Adrenal gland (tissue), 9 donors: ENCODE measurements at regions not wholly inside any gene's neighbourhood (a gene's known extent, or its start where the extent isn't known, plus 50 kb on each side); places are given as distances from the start of the nearest gene placed in this dataset.
"Not testable (repeated sequence)": the region's sequence is repeated elsewhere in the genome, so short reads cannot be mapped to it uniquely, and the experiment has no call there.

ENCODE experiments used
- DNase-seq, 7 donors: peaks; one replicate each; pipeline ENCODE4 v3.0.0-alpha.2; 2019 to 2020
- H3K27ac ChIP-seq, 5 donors: fragments of 200-600 bp; sonication (generic) in 4 of 5; 1 replicate in 3 of 5; 2 replicates in 2 of 5; pipeline versions ENCODE4 v1.5.1 to v1.8.0; 2016 to 2020; ENCODE audit warnings: mild to moderate bottlenecking in 1 of 5
- H3K27me3 ChIP-seq: fragments of 200-600 bp; 2 replicates; pipeline ENCODE4 v1.8.0; 2021
- H3K36me3 ChIP-seq, 2 donors: fragments of 200-600 bp; replicated peaks in 1 of 2; 1 replicate in 1 of 2; 2 replicates in 1 of 2; pipeline versions ENCODE4 v1.5.1 to v1.8.0; 2018 to 2022
- H3K4me1 ChIP-seq, 2 donors: fragments of 200-600 bp; replicated peaks in 1 of 2; 1 replicate in 1 of 2; 2 replicates in 1 of 2; pipeline versions ENCODE4 v1.5.1 to v1.8.0; 2018 to 2021
- H3K4me3 ChIP-seq, 4 donors: fragments of 200-600 bp; sonication (generic) in 3 of 4; one replicate each; pipeline ENCODE4 v1.5.1; 2016 to 2018
- H3K9me3 ChIP-seq, 3 donors: fragments of 200-600 bp; sonication (generic) in 1 of 3; replicated peaks in 1 of 3; 1 replicate in 2 of 3; 2 replicates in 1 of 3; pipeline versions ENCODE4 v1.5.1 to v1.8.0; 2016 to 2021
- POLR2A ChIP-seq, 2 donors: fragments of 450-650 bp; IDR thresholded peaks; one replicate each; pipeline ENCODE4 v1.6.1; 2017; ENCODE audit warnings: antibody characterized with exemption in 2 of 2, mild to moderate bottlenecking in 2 of 2, moderate library complexity in 1 of 2
- WGBS, 4 donors: extraction: QIAGEN DNeasy Blood & Tissue Kit in 2 of 4; methylation state at CpG; one replicate each; pipeline versions ENCODE4 v1.1.5 to v1.1.7; 2013 to 2017; 5-methylcytosine and 5-hydroxymethylcytosine counted together
- intact Hi-C, 2 donors: fragments of 100-400 bp; cut with DNase I; formaldehyde crosslinking; loops; one replicate each; pipeline versions ENCODE4 v1.14.1 to v1.15.0; 2022 to 2023
- TF ChIP-seq, protein P1 (sequence below), 6 experiments: fragments of 450-650 bp in 4 of 6; fragments of 200-600 bp in 2 of 6; sonication (generic) in 1 of 6; IDR thresholded peaks; 1 replicate in 5 of 6; 2 replicates in 1 of 6; pipeline versions ENCODE4 v1.5.1 to v1.8.0; 2016 to 2021; ENCODE audit warnings: antibody characterized with exemption in 6 of 6, mild to moderate bottlenecking in 2 of 6, moderate library complexity in 1 of 6
- donor health status: healthy with polysubstance abuse.
- donor health status: Bipolar disorder and iron deficiency.
- donor health status: DM: yes; HTN: yes; CAD: no.
- donor health status: DM: no; HTN: no; CAD: no.
- donor health status: DM: no; HTN: no; CAD: no.

DNA sequence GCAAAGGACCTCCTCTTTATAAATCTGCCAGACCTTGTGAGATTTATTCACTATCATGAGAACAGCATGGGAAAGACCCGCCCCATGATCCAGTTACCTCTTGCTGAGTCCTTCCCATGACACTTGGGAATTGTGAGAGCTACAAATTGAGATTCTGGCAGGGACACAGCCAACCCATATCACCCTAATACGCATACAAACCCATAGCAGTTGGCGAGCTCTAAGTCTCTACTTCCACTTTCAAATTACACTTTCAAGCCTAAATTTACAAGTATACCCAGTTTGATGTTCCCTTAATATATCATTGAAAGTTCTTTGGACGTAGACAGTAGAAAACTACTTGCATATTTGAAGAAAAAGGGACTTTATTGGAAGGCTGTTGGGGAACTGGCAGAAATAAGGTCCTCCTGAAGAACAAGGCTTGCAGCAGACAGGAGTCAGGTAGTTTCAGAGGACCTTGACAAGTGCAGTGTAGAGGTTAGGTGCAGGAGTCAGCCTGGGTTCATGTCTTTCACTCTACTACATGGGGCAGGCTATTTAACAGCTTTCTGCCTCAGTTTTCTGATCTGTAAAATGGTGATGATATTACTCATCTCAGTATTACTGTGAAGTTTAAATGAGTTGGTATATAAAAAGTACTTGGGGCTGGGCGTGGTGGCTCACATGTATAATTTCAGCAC lies 107.9 kb upstream of the EEF2KMT start:
- no peak for DNase-seq
- no peak for TF ChIP-seq POLR2A (IDR thresholded peaks at IDR 0.05)
- TF ChIP-seq, protein P1, sequence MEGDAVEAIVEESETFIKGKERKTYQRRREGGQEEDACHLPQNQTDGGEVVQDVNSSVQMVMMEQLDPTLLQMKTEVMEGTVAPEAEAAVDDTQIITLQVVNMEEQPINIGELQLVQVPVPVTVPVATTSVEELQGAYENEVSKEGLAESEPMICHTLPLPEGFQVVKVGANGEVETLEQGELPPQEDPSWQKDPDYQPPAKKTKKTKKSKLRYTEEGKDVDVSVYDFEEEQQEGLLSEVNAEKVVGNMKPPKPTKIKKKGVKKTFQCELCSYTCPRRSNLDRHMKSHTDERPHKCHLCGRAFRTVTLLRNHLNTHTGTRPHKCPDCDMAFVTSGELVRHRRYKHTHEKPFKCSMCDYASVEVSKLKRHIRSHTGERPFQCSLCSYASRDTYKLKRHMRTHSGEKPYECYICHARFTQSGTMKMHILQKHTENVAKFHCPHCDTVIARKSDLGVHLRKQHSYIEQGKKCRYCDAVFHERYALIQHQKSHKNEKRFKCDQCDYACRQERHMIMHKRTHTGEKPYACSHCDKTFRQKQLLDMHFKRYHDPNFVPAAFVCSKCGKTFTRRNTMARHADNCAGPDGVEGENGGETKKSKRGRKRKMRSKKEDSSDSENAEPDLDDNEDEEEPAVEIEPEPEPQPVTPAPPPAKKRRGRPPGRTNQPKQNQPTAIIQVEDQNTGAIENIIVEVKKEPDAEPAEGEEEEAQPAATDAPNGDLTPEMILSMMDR (IDR thresholded peaks at IDR 0.05), result no peak
- 64 to 69% (median 66%) methylated on average over 5 of the region's 5 CpGs for WGBS, 4 donors
- H3K27me3 ChIP-seq, result no peaks in the 10 kb centered on the region
- H3K4me3 ChIP-seq, result no peak overlapping the region
- H3K27ac ChIP-seq, result no peak overlapping the region
- H3K4me1 ChIP-seq, result no peaks in the 10 kb centered on the region
- intact Hi-C loops, result no loop called here
- no peaks in the 10 kb centered on the region for H3K36me3 ChIP-seq
- no peaks in the 10 kb centered on the region for H3K9me3 ChIP-seq

DNA sequence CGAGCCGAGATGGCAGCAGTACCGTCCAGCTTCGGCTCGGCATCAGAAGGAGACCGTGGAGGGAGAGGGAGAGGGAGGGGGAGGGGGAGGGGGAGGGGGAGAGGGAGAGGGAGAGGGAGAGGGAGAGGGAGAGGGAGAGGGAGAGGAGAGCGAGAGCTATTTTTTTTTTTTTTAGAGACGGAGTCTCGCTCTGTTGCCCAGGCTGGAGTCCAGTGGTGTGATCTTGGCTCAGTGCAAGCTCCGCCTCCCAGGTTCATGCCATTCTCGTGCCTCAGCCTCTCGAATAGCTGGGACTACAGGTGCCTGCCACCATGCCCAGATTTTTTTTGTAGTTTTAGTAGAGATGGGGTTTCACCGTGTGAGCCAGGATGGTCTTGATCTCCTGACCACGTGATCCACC lies 106.1 kb upstream of the EEF2KMT start:
- H3K27ac ChIP-seq, H3K36me3 ChIP-seq, H3K9me3 ChIP-seq, H3K4me3 ChIP-seq, H3K27me3 ChIP-seq, intact Hi-C loops, DNase-seq, H3K4me1 ChIP-seq: not testable (repeated sequence)
- WGBS, 4 donors, result 84 to 97% (median 91%) methylated on average over 5 to 14 of the region's 14 CpGs

DNA sequence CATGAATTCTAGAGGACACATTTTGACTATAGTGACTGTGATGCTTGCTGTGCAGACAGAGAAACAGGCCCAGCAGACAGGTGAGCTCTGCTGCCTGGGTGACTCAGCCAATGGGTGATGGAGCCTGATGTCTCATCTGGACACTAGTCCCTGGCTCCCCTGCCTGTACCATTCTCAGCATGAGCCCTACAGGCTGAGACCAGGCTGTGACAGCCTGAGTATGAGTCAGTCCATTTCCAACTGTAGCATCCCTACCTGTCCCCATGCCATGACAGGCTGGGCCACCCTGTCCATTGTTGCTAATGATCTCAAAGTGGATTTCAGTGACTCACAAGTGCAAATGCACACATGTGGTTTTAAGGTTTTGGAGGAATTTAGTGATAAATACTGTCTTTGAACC lies 102.5 kb upstream of the EEF2KMT start:
- Histone ChIP-seq H3K4me3 (no peak overlapping the region), H3K27ac (no peak overlapping the region), H3K4me1 (no peaks in the 10 kb centered on the region), H3K36me3 (no peaks in the 10 kb centered on the region), H3K27me3 (no peaks in the 10 kb centered on the region), H3K9me3 (no peaks in the 10 kb centered on the region)
- no peak for TF ChIP-seq POLR2A (IDR thresholded peaks at IDR 0.05)
- TF ChIP-seq, protein P1 (IDR thresholded peaks at IDR 0.05), result no peak
- intact Hi-C loops, result no loop called here
- DNase-seq, result no peak

DNA sequence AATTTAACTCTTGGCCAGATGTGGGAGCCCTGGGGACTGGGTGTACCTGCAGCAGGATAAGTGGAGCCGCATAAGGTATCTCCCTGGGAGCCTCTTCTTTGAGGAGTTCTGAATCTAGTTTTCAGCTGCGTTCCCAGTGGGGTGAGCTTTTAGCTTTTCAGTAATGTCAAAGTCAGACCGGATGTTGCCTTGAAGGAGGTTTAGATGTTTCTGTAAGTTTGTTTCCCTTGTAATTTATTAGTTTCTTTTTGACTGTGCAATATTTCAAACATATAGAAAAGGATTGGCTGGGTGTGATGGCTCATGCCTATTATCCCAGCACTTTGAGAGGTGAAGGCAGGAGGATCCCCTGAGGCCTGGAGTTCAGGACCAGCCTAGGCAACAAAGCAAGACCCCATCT lies 98.6 kb upstream of the EEF2KMT start:
- TF ChIP-seq, protein P1 (IDR thresholded peaks at IDR 0.05), result no peak
- TF ChIP-seq POLR2A (IDR thresholded peaks at IDR 0.05), result no peak
- H3K27ac ChIP-seq, result no peak overlapping the region
- DNase-seq, result no peak
- H3K4me3 ChIP-seq, result no peak overlapping the region
- no peaks in the 10 kb centered on the region for H3K4me1 ChIP-seq
- no peaks in the 10 kb centered on the region for H3K9me3 ChIP-seq
- intact Hi-C loops, result no loop called here
- no peaks in the 10 kb centered on the region for H3K36me3 ChIP-seq
- H3K27me3 ChIP-seq, result no peaks in the 10 kb centered on the region
- 68 to 78% (median 76%) methylated on average over 3 of the region's 3 CpGs for WGBS, 4 donors

DNA sequence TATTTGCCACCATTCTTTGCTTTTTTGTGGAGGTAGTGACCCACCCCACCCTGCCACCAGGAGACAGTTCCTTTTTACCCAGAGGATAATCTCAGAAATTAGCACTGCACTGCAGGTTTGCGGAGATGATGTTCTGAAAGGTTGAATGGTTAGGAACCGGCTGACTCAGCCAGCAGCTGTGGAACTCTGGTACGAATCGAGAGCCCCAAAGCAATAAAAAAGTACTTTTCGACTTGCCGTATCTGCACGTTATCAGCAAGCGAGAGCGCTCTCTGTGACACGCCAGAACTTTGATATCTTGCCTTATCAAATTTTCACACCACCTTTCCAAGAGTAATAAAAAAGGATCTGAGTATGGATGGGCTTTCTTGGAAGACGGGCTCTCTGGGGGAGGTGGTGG lies 96.3 kb upstream of the EEF2KMT start:
- no peaks in the 10 kb centered on the region for H3K9me3 ChIP-seq
- 72 to 78% (median 78%) methylated on average over 11 of the region's 11 CpGs for WGBS, 4 donors
- no peaks in the 10 kb centered on the region for H3K36me3 ChIP-seq
- H3K27me3 ChIP-seq, result no peaks in the 10 kb centered on the region
- TF ChIP-seq, protein P1 (IDR thresholded peaks at IDR 0.05), result no peak
- TF ChIP-seq POLR2A (IDR thresholded peaks at IDR 0.05), result no peak
- no peaks in the 10 kb centered on the region for H3K4me1 ChIP-seq
- H3K4me3 ChIP-seq, result no peak overlapping the region
- intact Hi-C loops, result no loop called here
- no peak for DNase-seq
- no peak overlapping the region for H3K27ac ChIP-seq
